Right lobe of liver (tissue), 4 donors: ENCODE measurements at regions not wholly inside any gene's neighbourhood (a gene's known extent, or its start where the extent isn't known, plus 50 kb on each side); places are given as distances from the start of the nearest gene placed in this dataset.

Source experiments
- CTCF ChIP-seq, 4 donors: fragments of 200-600 bp in 3 of 4; fragments of 450-650 bp in 1 of 4; IDR thresholded peaks; one replicate each; pipeline versions ENCODE4 v1.5.1 to v1.8.0; 2016 to 2022; ENCODE audit warnings: antibody characterized with exemption in 4 of 4, mild to moderate bottlenecking in 2 of 4
- POLR2A ChIP-seq: fragments of 450-650 bp; IDR thresholded peaks from one replicate; pipeline ENCODE4 v1.6.1; 2017; ENCODE audit warnings: antibody characterized with exemption, mild to moderate bottlenecking
- donor health status: DM: no; HTN: no; CAD: no.
- donor health status: DM: no; HTN: no; CAD: no.
- donor health status: DM: no; HTN: yes; CAD: no.

GRCh38 chr7:88462799-88463198 is 156.1 kb upstream of the STEAP4 start:
- no peak for TF ChIP-seq POLR2A
- TF ChIP-seq CTCF (IDR thresholded peaks at IDR 0.05): no peak
